Heart right ventricle (tissue), 16 donors: ENCODE measurements at regions not wholly inside any gene's neighbourhood (a gene's known extent, or its start where the extent isn't known, plus 50 kb on each side); places are given as distances from the start of the nearest gene placed in this dataset.

Source experiments
- ATAC-seq, 8 donors: fragments of 200-7000 bp; cut with Tn5 transposase; one replicate each; pipeline ENCODE4 v1.9.1; 2020; ENCODE audit warnings: mild to moderate bottlenecking in 8 of 8, moderate library complexity in 8 of 8, moderate number of reproducible peaks in 1 of 8
- DNase-seq, 2 donors: peaks; one replicate each; pipeline ENCODE4 v3.0.0-alpha.2; 2020
- H3K27ac ChIP-seq, 10 donors: fragments of 200-600 bp; sonication (generic) in 2 of 10; one replicate each; pipeline versions ENCODE4 v1.5.0 to v1.8.0; 2020 to 2022; ENCODE audit warnings: mild to moderate bottlenecking in 3 of 10
- H3K27me3 ChIP-seq, 7 donors: fragments of 200-600 bp; one replicate each; pipeline ENCODE4 v1.8.0; 2021 to 2022; ENCODE audit warnings: mild to moderate bottlenecking in 2 of 7
- H3K36me3 ChIP-seq, 9 donors: fragments of 200-600 bp; sonication (generic) in 1 of 9; one replicate each; pipeline versions ENCODE4 v1.5.0 to v1.8.0; 2020 to 2022; ENCODE audit warnings: mild to moderate bottlenecking in 2 of 9
- H3K4me1 ChIP-seq, 9 donors: fragments of 200-600 bp; sonication (generic) in 1 of 9; one replicate each; pipeline versions ENCODE4 v1.5.0 to v1.8.0; 2020 to 2022; ENCODE audit warnings: mild to moderate bottlenecking in 4 of 9
- H3K4me3 ChIP-seq, 10 donors: fragments of 200-600 bp; sonication (generic) in 2 of 10; one replicate each; pipeline versions ENCODE4 v1.5.0 to v1.8.0; 2020 to 2022; ENCODE audit warnings: mild to moderate bottlenecking in 7 of 10, moderate library complexity in 2 of 10
- H3K9me3 ChIP-seq, 11 donors: fragments of 200-600 bp in 10 of 11; sonication (generic) in 2 of 11; one replicate each; pipeline versions ENCODE4 v1.5.0 to v1.8.0; 2013 to 2022; ENCODE audit warnings: mild to moderate bottlenecking in 2 of 11, control low read depth in 1 of 11, moderate library complexity in 1 of 11
- CTCF ChIP-seq, 9 donors: fragments of 200-600 bp; sonication (generic) in 2 of 9; IDR thresholded peaks; one replicate each; pipeline versions ENCODE4 v1.5.0 to v1.8.0; 2021 to 2022; ENCODE audit warnings: antibody characterized with exemption in 9 of 9, mild to moderate bottlenecking in 5 of 9, moderate library complexity in 1 of 9
- WGBS, 2 donors: extraction: QIAGEN DNeasy Blood & Tissue Kit; methylation state at CpG; one replicate each; pipeline ENCODE4 v1.1.7; 2013; ENCODE audit warnings: inconsistent platforms in 1 of 2; 5-methylcytosine and 5-hydroxymethylcytosine counted together
- intact Hi-C, 10 donors: fragments of 100-400 bp; cut with DNase I; formaldehyde crosslinking; loops; one replicate each; pipeline versions ENCODE4 v1.11.1 to v1.14.2; 2022
- donor health status: Arrhythmogenic right ventricular cardiomyopathy.
- donor health status: ischemic (EF 13 %, LVEDD 7.1; RV severe dilation, severe dysfunction).
- donor health status: healthy with polysubstance abuse.
- donor health status: DM: no; HTN: yes; CAD: no.
- donor health status: DM: no; HTN: no; CAD: no.
- donor health status: ischemic (EF 25% LVEDD 6.9; RV normal size, moderate dysfunction).
- donor health status: ischemic (EF 25% LVEDD 5.7; RV mildly dilated, moderate dysfunction).
- donor health status: healthy.
- donor health status: DM: yes; HTN: yes; CAD: no.
- donor health status: Ischemic cardiomyopathy.
- donor health status: ischemic (EF 35%, LVEDD 5.7; RV mildly dilated, moderate dysfunction).
- donor health status: nonischemic (EF 11% LVEDD 7.7; RV severe dilation, severe dysfunction).
- donor health status: DM: yes; HTN: yes; CAD: no.
- donor health status: PGD.
- donor health status: ischemic (EF 29% LVEDD 5.4; RV normal size, mild dysfunction).
- donor health status: nonischemic (EF 23%, LVEDD 6.1; RV moderate dilation, normal function).

GRCh38 chr18:30106356-30106755 is 936.2 kb downstream of the DSC3 start:
- Histone ChIP-seq H3K4me1 (no peaks in the 10 kb centered on the region), H3K27me3 (no peaks in the 10 kb centered on the region), H3K9me3 (peaks cover 0 to 6% (median 0%) of the 10 kb centered on the region in 11 donors), H3K36me3 (no peaks in the 10 kb centered on the region), H3K27ac (no peak overlapping the region), H3K4me3 (no peak overlapping the region)
- 75 to 91% methylated on average over 1 of the region's 1 CpG for WGBS, 2 donors
- intact Hi-C loops = loop anchor here in 1 of 10 donors (10.0 kb wide), 1 partner anchor 58 kb away; no protein-coding TSS in a partner anchor
- no peak for TF ChIP-seq CTCF (IDR thresholded peaks at IDR 0.05)
- DNase-seq (no peak), ATAC-seq (no peak)

GRCh38 chr18:30103881-30104280 is 938.7 kb downstream of the DSC3 start:
- H3K27me3 ChIP-seq = no peaks in the 10 kb centered on the region
- no peak for TF ChIP-seq CTCF (IDR thresholded peaks at IDR 0.05)
- ATAC-seq = no peak
- no peak for DNase-seq
- H3K4me3 ChIP-seq = no peak overlapping the region
- H3K36me3 ChIP-seq = no peaks in the 10 kb centered on the region
- H3K9me3 ChIP-seq = peaks cover 0 to 6% (median 0%) of the 10 kb centered on the region in 11 donors
- no peak overlapping the region for H3K27ac ChIP-seq
- WGBS, 2 donors = 71 to 77% methylated on average over 2 of the region's 2 CpGs
- intact Hi-C loops = loop anchor here in 1 of 10 donors (10.0 kb wide), 1 partner anchor 61 kb away; no protein-coding TSS in a partner anchor
- no peaks in the 10 kb centered on the region for H3K4me1 ChIP-seq

GRCh38 chr18:30096796-30097195 is 945.7 kb downstream of the DSC3 start:
- no peak for ATAC-seq
- Histone ChIP-seq H3K27me3 (no peaks in the 10 kb centered on the region), H3K9me3 (no peaks in the 10 kb centered on the region), H3K4me1 (no peaks in the 10 kb centered on the region), H3K4me3 (no peak overlapping the region), H3K36me3 (no peaks in the 10 kb centered on the region), H3K27ac (no peak overlapping the region)
- 89 to 97% methylated on average over 1 of the region's 1 CpG for WGBS, 2 donors
- no peak for DNase-seq
- intact Hi-C loops = no loop called here
- no peak for TF ChIP-seq CTCF (IDR thresholded peaks at IDR 0.05)

- Histone ChIP-seq H3K9me3 (no peaks in the 10 kb centered on the region), H3K27me3 (no peaks in the 10 kb centered on the region), H3K4me3 (no peak overlapping the region), H3K36me3 (no peaks in the 10 kb centered on the region), H3K4me1 (no peaks in the 10 kb centered on the region), H3K27ac (no peak overlapping the region)
- intact Hi-C loops = no loop called here
- no peak for ATAC-seq
- no peak for DNase-seq
- WGBS, 2 donors = 43 to 58% methylated on average over 2 of the region's 2 CpGs
- no peak for TF ChIP-seq CTCF (IDR thresholded peaks at IDR 0.05)
Measured at GRCh38 chr18:30094556-30094955, 948.0 kb downstream of the DSC3 start.
